Activated B cell treated with CpG ODN at 0.5 μM for 24 hours (primary cell): ENCODE measurements at regions not wholly inside any gene's neighbourhood (a gene's known extent, or its start where the extent isn't known, plus 50 kb on each side); places are given as distances from the start of the nearest gene placed in this dataset.

Experiments used
- ATAC-seq: fragments of 200-7000 bp; cut with Tn5 transposase; one replicate; pipeline ENCODE4 v1.10.0; 2021; ENCODE audit warnings: low read depth, mild to moderate bottlenecking, moderate library complexity
- CTCF ChIA-PET: fragments of 350-600 bp; sonication (Branson Sonifier 250); formaldehyde crosslinking; loops from one replicate; lab custom pipeline; 2021; ENCODE audit warnings: antibody characterized with exemption; lab: Charles Lee
- POLR2A ChIA-PET: fragments of 350-600 bp; sonication (Branson Sonifier 250); formaldehyde crosslinking; loops from one replicate; lab custom pipeline; 2021; ENCODE audit warnings: antibody characterized with exemption; lab: Charles Lee
- DNase-seq: peaks from one replicate; pipeline ENCODE4 v3.0.0; 2022
- H3K27ac Mint-ChIP-seq: one replicate; pipeline ENCODE4 v1.8.0; 2020; ENCODE audit warnings: mixed read lengths
- H3K27me3 Mint-ChIP-seq: one replicate; pipeline ENCODE4 v1.8.0; 2021; ENCODE audit warnings: mixed read lengths
- H3K36me3 Mint-ChIP-seq: one replicate; pipeline ENCODE4 v1.8.0; 2021; ENCODE audit warnings: low read depth, mixed read lengths
- H3K4me1 Mint-ChIP-seq: one replicate; pipeline ENCODE4 v1.8.0; 2021; ENCODE audit warnings: mixed read lengths
- H3K4me3 Mint-ChIP-seq: one replicate; pipeline ENCODE4 v1.8.0; 2020; ENCODE audit warnings: mild to moderate bottlenecking, mixed read lengths
- H3K9me3 Mint-ChIP-seq: one replicate; pipeline ENCODE4 v1.8.0; 2020; ENCODE audit warnings: mixed read lengths
- CTCF ChIP-seq: fragments of 200-600 bp; IDR thresholded peaks from one replicate; pipeline ENCODE4 v1.8.0; 2022; ENCODE audit warnings: antibody characterized with exemption, mild to moderate bottlenecking
- intact Hi-C: fragments of 100-400 bp; cut with micrococcal nuclease; formaldehyde crosslinking; loops from one replicate; pipeline ENCODE4 v1.15.1; 2024

- Mint-ChIP-seq H3K36me3 (no peaks in the 10 kb centered on the region), H3K27me3 (no peaks in the 10 kb centered on the region), H3K4me1 (no peaks in the 10 kb centered on the region), H3K9me3 (no peaks in the 10 kb centered on the region), H3K27ac (no peak overlapping the region), H3K4me3 (no peak overlapping the region)
- no peak for DNase-seq
- ChIA-PET POLR2A (no interaction called here), CTCF (no interaction called here)
- no peak for TF ChIP-seq CTCF
- intact Hi-C loops = no loop called here
- ATAC-seq = no peak
These were observed 723.2 kb downstream of the KCNJ2 start for GRCh38 chr17:70892527-70892926.

DNA sequence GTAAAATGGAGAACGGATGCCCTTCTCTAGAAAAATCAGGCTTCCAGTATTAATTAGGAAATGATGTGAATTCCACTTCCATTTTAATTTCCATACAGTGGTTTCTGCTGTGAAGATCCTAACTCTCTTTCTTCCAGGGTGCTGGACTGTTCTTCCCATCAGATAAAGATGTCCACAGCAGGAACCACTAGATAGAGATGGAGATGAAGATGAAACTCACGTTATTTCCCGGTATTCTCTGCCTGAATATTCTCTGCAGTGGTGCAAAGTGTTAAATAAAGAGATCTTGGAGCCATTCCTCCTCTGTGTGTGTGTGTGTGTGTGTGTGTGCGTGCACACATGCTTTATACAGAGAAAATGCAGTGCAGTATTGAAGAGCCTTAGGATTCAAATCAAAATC lies 727.5 kb downstream of the KCNJ2 start:
- CTCF ChIA-PET = no interaction called here
- no peaks in the 10 kb centered on the region for H3K36me3 Mint-ChIP-seq
- no peak overlapping the region for H3K4me3 Mint-ChIP-seq
- POLR2A ChIA-PET = no interaction called here
- TF ChIP-seq CTCF = no peak
- ATAC-seq (no peak), DNase-seq (no peak)
- H3K27ac Mint-ChIP-seq = no peak overlapping the region
- intact Hi-C loops = no loop called here
- H3K9me3 Mint-ChIP-seq = peaks cover 6% of the 10 kb centered on the region
- H3K4me1 Mint-ChIP-seq = no peaks in the 10 kb centered on the region
- H3K27me3 Mint-ChIP-seq = no peaks in the 10 kb centered on the region

DNA sequence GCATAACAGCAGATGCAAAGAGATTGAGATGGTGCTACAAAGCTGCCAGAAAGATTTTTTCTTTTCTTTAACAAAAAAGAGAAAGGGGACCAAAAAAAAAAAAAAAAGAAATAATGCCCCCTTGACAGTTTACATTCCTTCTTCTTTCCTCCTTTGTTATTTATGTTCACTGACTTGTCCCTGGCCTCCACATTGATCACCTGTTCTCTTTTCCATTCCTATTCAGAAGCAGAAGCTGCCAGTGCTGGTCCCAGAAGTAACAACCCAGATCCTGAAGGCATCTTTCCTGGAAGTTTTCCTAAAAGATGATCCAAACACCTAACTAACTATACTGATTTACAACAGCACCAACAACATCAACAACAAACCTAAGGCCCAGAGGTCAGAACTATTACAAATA lies 728.1 kb downstream of the KCNJ2 start:
- TF ChIP-seq CTCF = no peak
- H3K4me3 Mint-ChIP-seq = no peak overlapping the region
- no peaks in the 10 kb centered on the region for H3K27me3 Mint-ChIP-seq
- ChIA-PET CTCF (no interaction called here), POLR2A (no interaction called here)
- no peak overlapping the region for H3K27ac Mint-ChIP-seq
- peaks cover 7% of the 10 kb centered on the region for H3K9me3 Mint-ChIP-seq
- no peaks in the 10 kb centered on the region for H3K36me3 Mint-ChIP-seq
- intact Hi-C loops = no loop called here
- H3K4me1 Mint-ChIP-seq = no peaks in the 10 kb centered on the region
- ATAC-seq (no peak), DNase-seq (no peak)

GRCh38 chr17:70901870-70902269 lies 732.5 kb downstream of the KCNJ2 start:
- ATAC-seq = no peak
- no peak overlapping the region for H3K27ac Mint-ChIP-seq
- POLR2A ChIA-PET = no interaction called here
- DNase-seq = no peak
- H3K4me3 Mint-ChIP-seq = no peak overlapping the region
- H3K36me3 Mint-ChIP-seq = no peaks in the 10 kb centered on the region
- intact Hi-C loops = no loop called here
- no peaks in the 10 kb centered on the region for H3K4me1 Mint-ChIP-seq
- no peak for TF ChIP-seq CTCF
- H3K27me3 Mint-ChIP-seq = no peaks in the 10 kb centered on the region
- H3K9me3 Mint-ChIP-seq = peaks cover 7% of the 10 kb centered on the region
- CTCF ChIA-PET = no interaction called here

GRCh38 chr17:70905796-70906195 lies 736.5 kb downstream of the KCNJ2 start:
- Mint-ChIP-seq H3K36me3 (no peaks in the 10 kb centered on the region), H3K4me3 (no peak overlapping the region), H3K4me1 (no peaks in the 10 kb centered on the region), H3K27ac (no peak overlapping the region), H3K9me3 (peaks cover 6% of the 10 kb centered on the region), H3K27me3 (no peaks in the 10 kb centered on the region)
- TF ChIP-seq CTCF = no peak
- intact Hi-C loops = no loop called here
- ATAC-seq (no peak), DNase-seq (no peak)
- POLR2A ChIA-PET = no interaction called here
- CTCF ChIA-PET = no interaction called here
